HCT116 (cell line): ENCODE measurements at regions not wholly inside any gene's neighbourhood (a gene's known extent, or its start where the extent isn't known, plus 50 kb on each side); places are given as distances from the start of the nearest gene placed in this dataset.

Source experiments
- CTCF ChIP-seq, 3 experiments: fragments of 200-600 bp in 1 of 3; sonication (generic) in 1 of 3; IDR thresholded peaks in 2 of 3; conservative IDR thresholded peaks in 1 of 3; 2 replicates each; pipeline ENCODE4 v1.5.1; 2012 to 2017; ENCODE audit warnings: low read depth in 2 of 3, low read length in 2 of 3, antibody characterized with exemption in 1 of 3, borderline replicate concordance in 1 of 3, control low read depth in 1 of 3, mild to moderate bottlenecking in 1 of 3, mixed read lengths in 1 of 3, mixed run types in 1 of 3, moderate library complexity in 1 of 3; ENCODE audit not compliant: insufficient read depth in 1 of 3
- POLR2A ChIP-seq: IDR thresholded peaks from 2 replicates; pipeline ENCODE4 v1.7.0; 2011; ENCODE audit warnings: borderline replicate concordance; ENCODE audit not compliant: insufficient read depth, insufficient read length; ENCODE audit errors: extremely low read depth
- POLR2AphosphoS5 ChIP-seq: IDR thresholded peaks from 2 replicates; pipeline ENCODE4 v1.6.1; 2011; ENCODE audit warnings: mild to moderate bottlenecking, low read depth, low read length, moderate library complexity
- SP1 ChIP-seq: IDR thresholded peaks from 2 replicates; pipeline ENCODE4 v1.6.1; 2012; ENCODE audit warnings: low read depth

GRCh38 chr2:122530814-122531213 is 775.4 kb downstream of the TSN start:
- TF ChIP-seq POLR2A (no peak), CTCF (IDR thresholded peaks at IDR 0.05 in 2 of 3, conservative IDR thresholded peaks at IDR 0.05 in 1 of 3; ENCODE audit: borderline replicate concordance in 1 of 3, insufficient read depth in 1 of 3, low read depth in 2 of 3, low read length in 2 of 3) (no peak), SP1 (no peak), POLR2AphosphoS5 (no peak)
